ENCODE measurements at regions not wholly inside any gene's neighbourhood (a gene's known extent, or its start where the extent isn't known, plus 50 kb on each side); places are given as distances from the start of the nearest gene placed in this dataset.

DNA sequence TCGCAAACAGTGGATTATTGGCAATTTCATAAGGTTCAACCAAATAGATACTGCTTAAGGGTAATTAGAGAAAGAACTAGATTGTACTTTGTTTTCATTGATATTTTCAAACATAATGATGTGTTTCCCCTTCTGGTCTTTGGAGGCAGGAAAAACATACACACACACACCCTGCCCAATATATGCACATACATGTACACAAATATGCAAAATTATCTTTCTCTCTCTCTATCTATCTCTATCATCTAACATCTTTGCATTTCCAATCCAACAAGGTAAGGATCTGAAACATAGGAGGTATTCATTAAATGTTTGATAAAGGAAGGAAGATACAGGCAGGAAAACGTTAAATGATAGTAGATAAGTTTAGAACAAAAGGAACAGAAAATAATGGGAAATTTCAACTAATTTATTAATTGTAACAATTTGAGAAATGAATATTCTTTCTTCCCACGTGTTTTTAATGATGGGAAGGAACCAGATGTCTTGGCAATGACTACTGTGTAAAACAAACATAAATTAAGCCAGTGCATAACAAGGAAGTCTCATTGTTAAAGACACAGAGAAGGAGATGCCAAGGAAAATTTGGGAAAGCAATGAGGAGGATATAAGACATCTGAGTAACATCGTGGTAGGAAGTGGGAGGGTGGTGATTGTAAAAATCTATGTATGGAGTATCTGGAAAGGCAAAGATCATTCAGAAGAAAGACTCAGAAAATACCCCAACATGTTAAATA is 532.1 kb downstream of the GBA3 start:
- DNase-seq (ENCODE audit: low read depth) = no peak
- H3K4me3 ChIP-seq (ENCODE audit: low read depth, low read length) = no peak overlapping the region
- TF ChIP-seq, protein P1, sequence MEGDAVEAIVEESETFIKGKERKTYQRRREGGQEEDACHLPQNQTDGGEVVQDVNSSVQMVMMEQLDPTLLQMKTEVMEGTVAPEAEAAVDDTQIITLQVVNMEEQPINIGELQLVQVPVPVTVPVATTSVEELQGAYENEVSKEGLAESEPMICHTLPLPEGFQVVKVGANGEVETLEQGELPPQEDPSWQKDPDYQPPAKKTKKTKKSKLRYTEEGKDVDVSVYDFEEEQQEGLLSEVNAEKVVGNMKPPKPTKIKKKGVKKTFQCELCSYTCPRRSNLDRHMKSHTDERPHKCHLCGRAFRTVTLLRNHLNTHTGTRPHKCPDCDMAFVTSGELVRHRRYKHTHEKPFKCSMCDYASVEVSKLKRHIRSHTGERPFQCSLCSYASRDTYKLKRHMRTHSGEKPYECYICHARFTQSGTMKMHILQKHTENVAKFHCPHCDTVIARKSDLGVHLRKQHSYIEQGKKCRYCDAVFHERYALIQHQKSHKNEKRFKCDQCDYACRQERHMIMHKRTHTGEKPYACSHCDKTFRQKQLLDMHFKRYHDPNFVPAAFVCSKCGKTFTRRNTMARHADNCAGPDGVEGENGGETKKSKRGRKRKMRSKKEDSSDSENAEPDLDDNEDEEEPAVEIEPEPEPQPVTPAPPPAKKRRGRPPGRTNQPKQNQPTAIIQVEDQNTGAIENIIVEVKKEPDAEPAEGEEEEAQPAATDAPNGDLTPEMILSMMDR (IDR thresholded peaks at IDR 0.05; ENCODE audit: insufficient read depth, low read depth, low read length) = no peak

DNA sequence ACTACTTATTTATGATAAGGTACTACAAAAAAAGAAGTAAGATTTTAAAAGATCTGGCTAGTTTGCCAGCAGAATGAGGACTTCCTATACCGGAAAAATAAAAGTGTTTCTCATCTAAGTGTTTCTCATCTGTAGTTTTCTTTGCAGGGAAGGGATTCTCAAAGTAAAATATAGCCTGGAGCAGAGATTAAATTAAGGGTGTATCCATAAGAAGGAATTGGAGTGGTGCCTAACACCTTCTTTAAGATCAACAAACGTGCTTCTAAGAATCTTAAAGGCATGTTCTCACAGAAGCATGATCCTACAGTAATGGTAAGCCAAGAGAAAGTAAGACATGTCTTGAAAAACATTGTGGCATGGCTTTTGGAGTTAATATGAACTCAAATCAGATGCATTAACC is 528.2 kb downstream of the GBA3 start:
- TF ChIP-seq, protein P1 (IDR thresholded peaks at IDR 0.05; ENCODE audit: insufficient read depth, low read depth, low read length) = no peak
- no peak for DNase-seq (ENCODE audit: low read depth)
- H3K4me3 ChIP-seq (ENCODE audit: low read depth, low read length) = no peak overlapping the region

DNA sequence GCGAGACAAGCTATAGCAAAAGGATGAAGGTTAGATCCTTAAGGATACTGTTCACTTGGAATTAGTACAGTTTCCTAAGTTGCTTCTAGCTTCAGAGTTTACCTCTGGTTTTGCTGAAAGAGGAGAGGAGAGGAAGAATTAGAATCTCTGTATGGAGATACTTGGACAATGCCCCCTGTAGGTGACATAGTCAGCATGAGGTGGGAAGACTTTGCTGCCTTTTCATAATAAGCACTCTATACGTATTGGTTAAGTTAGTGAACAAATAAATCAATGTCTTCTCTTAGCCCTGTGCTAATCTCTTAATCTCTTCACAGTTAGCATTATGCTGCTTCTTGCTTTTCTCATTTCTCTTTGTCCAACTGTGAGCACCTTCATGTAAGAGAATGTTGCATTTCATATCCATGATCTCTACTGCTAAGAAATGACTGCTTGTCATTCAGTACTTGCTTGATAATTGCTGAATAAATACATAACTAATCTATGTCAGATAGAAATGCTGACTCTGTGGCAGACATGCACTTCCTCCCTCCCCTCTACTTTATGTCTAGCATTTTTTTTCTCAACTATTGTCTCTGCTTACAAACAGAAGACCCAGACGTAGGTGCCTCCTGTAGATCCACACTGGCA is 527.2 kb downstream of the GBA3 start:
- TF ChIP-seq, protein P1 (IDR thresholded peaks at IDR 0.05; ENCODE audit: insufficient read depth, low read depth, low read length) = no peak
- no peak overlapping the region for H3K4me3 ChIP-seq (ENCODE audit: low read depth, low read length)
- DNase-seq (ENCODE audit: low read depth) = no peak

DNA sequence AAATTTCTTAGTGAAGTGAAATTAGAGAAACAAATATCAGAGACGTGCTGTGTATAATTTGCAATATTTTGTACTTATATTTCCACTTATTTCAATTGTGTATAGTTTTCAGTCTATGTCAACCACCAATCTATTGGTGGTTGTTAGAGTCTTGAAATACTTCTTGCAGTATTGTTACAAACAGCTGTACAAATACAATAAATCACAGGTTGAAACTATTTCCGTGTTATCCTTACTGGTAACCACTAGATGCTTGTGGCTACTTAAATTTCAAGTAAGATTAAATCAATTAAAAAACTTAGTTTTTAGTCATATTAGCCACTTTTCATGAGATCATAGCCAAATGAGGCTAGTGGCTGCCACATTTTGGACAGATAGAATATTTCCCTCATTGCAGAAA is 520.5 kb downstream of the GBA3 start:
- TF ChIP-seq, protein P1 (IDR thresholded peaks at IDR 0.05; ENCODE audit: insufficient read depth, low read depth, low read length) = no peak
- peak; percentile 3 for DNase-seq (ENCODE audit: low read depth)
- no peak overlapping the region for H3K4me3 ChIP-seq (ENCODE audit: low read depth, low read length)

DNA sequence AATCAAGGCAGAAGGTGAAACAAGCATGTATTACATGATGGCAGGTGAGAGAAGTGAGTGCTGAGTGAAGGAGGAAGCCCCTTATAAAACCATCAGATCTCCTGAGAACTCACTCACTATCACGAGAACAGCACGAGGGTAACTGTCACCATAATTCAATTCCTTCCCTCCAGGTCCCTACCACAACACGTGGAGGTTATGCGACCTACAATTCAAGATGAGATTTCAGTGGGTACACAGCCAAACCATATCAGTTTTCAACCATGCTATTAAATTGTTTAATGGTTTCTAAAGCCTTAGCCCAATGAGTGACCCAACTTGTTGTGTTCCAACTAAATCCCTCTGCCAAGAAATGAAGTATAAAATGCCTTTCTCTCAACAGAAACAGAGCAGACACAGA is 519.8 kb downstream of the GBA3 start:
- TF ChIP-seq, protein P1 (IDR thresholded peaks at IDR 0.05; ENCODE audit: insufficient read depth, low read depth, low read length) = no peak
- DNase-seq (ENCODE audit: low read depth) = no peak
- no peak overlapping the region for H3K4me3 ChIP-seq (ENCODE audit: low read depth, low read length)

DNA sequence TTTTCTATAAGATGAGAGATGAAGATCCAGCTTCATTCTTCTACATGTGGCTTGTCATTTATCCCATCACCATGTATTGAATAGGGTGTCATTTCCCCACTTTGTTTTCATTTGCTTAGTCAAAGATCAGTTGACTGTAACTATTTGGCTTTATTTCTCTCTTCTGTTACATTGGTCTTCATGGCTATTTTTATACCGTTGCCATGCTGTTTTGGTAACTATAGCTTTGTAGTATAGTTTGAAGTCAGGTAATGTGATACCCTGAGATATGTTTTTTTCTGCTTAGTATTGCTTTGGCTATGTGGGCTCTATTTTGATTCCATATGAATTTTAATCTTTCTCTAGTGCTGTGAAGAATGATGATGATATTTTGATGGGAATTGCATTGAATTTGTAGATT is 514.3 kb downstream of the GBA3 start:
- TF ChIP-seq, protein P1 (IDR thresholded peaks at IDR 0.05; ENCODE audit: insufficient read depth, low read depth, low read length) = no peak
- DNase-seq (ENCODE audit: low read depth) = no peak
- H3K4me3 ChIP-seq (ENCODE audit: low read depth, low read length) = no peak overlapping the region

Data from fibroblast of villous mesenchyme (primary cell).